Stimulated activated CD8-positive, alpha-beta memory T cell treated with anti-CD3 and anti-CD28 coated beads, Interleukin-7, amount 100 ng/mL, for 4 hours (primary cell): ENCODE measurements at regions not wholly inside any gene's neighbourhood (a gene's known extent, or its start where the extent isn't known, plus 50 kb on each side); places are given as distances from the start of the nearest gene placed in this dataset.

Source experiments
- DNase-seq, 2 donors: peaks; one replicate each; pipeline ENCODE4 v3.0.0-alpha.2; 2020; ENCODE audit warnings: low read depth in 2 of 2

GRCh38 chr2:158049129-158049855 lies 52.4 kb upstream of the UPP2 start:
- DNase-seq = no peak

GRCh38 chr2:158048327-158048726 lies 53.3 kb upstream of the UPP2 start:
- DNase-seq = no peak

GRCh38 chr2:158047156-158047611 lies 54.5 kb upstream of the UPP2 start:
- no peak for DNase-seq

- DNase-seq = no peak
Observed at GRCh38 chr2:158046121-158046880, 55.4 kb upstream of the UPP2 start.

- DNase-seq = no peak
Observed at GRCh38 chr2:158045362-158045761, 56.3 kb upstream of the UPP2 start.

GRCh38 chr2:158043181-158043948 lies 58.3 kb upstream of the UPP2 start:
- no peak for DNase-seq

GRCh38 chr2:158042666-158043065 lies 59.0 kb upstream of the UPP2 start:
- no peak for DNase-seq

- no peak for DNase-seq
Observed at GRCh38 chr2:158042245-158042644, 59.4 kb upstream of the UPP2 start.

GRCh38 chr2:158041400-158041799 lies 60.3 kb upstream of the UPP2 start:
- DNase-seq = no peak

- no peak for DNase-seq
Observed at GRCh38 chr2:158038901-158039300, 62.8 kb upstream of the UPP2 start.

- DNase-seq = no peak
Observed at GRCh38 chr2:158034198-158034866, 67.3 kb upstream of the UPP2 start.

GRCh38 chr2:158031371-158031770 lies 70.3 kb upstream of the UPP2 start:
- DNase-seq = no peak

GRCh38 chr2:158025255-158025996 lies 76.2 kb upstream of the UPP2 start:
- DNase-seq = no peak

- peak; percentile 5 to 8 for DNase-seq
Observed at GRCh38 chr2:158024288-158024898, 77.3 kb upstream of the UPP2 start.

- no peak for DNase-seq
Observed at GRCh38 chr2:158022888-158023287, 78.8 kb upstream of the UPP2 start.

- DNase-seq = no peak
Observed at GRCh38 chr2:158021226-158021625, 80.5 kb upstream of the UPP2 start.

- DNase-seq = no peak
Observed at GRCh38 chr2:158015428-158016076, 86.1 kb upstream of the UPP2 start.

GRCh38 chr2:158013891-158014290 lies 87.8 kb upstream of the UPP2 start:
- DNase-seq = no peak

GRCh38 chr2:158011055-158011771 lies 90.5 kb upstream of the UPP2 start:
- DNase-seq = no peak

GRCh38 chr2:158009399-158009798 lies 92.3 kb upstream of the UPP2 start:
- no peak for DNase-seq
